NB4 (cell line): ENCODE measurements at regions not wholly inside any gene's neighbourhood (a gene's known extent, or its start where the extent isn't known, plus 50 kb on each side); places are given as distances from the start of the nearest gene placed in this dataset.
"Not testable (repeated sequence)": the region's sequence is repeated elsewhere in the genome, so short reads cannot be mapped to it uniquely, and the experiment has no call there.

Source experiments
- DNase-seq: peaks from one replicate; pipeline ENCODE4 v3.0.0; 2010; ENCODE audit warnings: low read depth
- H3K4me3 ChIP-seq: one replicate; pipeline ENCODE4 v1.5.1; 2011; ENCODE audit warnings: mild to moderate bottlenecking, low read depth, low read length, moderate library complexity
- CTCF ChIP-seq: IDR thresholded peaks from one replicate; pipeline ENCODE4 v1.5.1; 2012; ENCODE audit warnings: low read depth, low read length
- MAX ChIP-seq: IDR thresholded peaks from 2 replicates; pipeline ENCODE4 v1.6.1; 2011; ENCODE audit warnings: low read depth, low read length
- MYC ChIP-seq: IDR thresholded peaks from 2 replicates; pipeline ENCODE4 v1.6.1; 2011; ENCODE audit warnings: low read depth, low read length
- POLR2A ChIP-seq: IDR thresholded peaks from 2 replicates; pipeline ENCODE4 v1.6.1; 2011; ENCODE audit warnings: mild to moderate bottlenecking; ENCODE audit not compliant: insufficient read length; ENCODE audit errors: extremely low read depth

- TF ChIP-seq POLR2A (no peak), MYC (no peak), MAX (no peak), CTCF (no peak)
- no peak overlapping the region for H3K4me3 ChIP-seq
- no peak for DNase-seq
Measured at GRCh38 chr17:71799657-71800056, 321.2 kb upstream of the SOX9 start.

DNA sequence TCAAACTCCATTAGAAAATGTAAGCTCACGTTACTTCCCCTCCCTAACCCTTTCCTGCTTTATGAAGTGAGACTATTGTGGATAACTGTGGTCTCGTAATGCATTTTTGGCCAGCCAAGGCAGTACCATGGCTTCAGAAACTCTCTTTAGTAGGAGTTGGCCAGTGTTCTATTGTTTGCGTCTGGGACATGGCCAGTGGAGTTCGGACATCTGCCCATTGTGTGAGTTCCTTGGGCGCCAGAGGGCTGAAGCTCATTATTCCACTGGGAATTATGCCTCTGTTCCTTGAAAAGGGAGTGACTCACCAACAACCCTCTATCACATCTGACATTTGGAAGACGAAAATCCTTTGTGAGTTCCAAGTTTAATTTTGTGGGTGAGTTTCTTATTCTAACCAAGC is 319.5 kb upstream of the SOX9 start:
- no peak overlapping the region for H3K4me3 ChIP-seq
- no peak for TF ChIP-seq CTCF
- no peak for TF ChIP-seq POLR2A
- no peak for TF ChIP-seq MAX
- TF ChIP-seq MYC, result no peak
- DNase-seq, result no peak

DNA sequence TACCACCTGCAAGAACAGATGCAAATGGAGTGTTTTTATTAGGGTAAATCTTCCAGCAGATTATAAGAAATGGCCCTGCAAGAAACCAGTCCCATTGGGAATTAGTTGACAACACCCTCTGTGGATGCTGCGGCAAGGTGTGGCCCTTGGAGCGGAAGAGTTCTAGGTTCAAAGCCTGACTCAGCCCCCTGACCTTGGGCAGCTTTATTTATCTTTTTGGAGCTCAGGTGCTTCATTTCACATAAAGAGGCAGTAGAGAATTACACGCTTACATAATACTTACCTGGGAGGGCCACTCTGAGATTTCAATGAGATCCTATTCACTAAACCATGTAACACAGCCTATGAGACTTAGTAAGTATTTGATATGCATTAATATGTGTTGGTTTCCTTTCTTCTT is 318.2 kb upstream of the SOX9 start:
- H3K4me3 ChIP-seq, result no peak overlapping the region
- TF ChIP-seq POLR2A, result no peak
- TF ChIP-seq CTCF, result no peak
- TF ChIP-seq MYC, result no peak
- TF ChIP-seq MAX, result no peak

GRCh38 chr17:71803656-71804284 is 317.1 kb upstream of the SOX9 start:
- no peak overlapping the region for H3K4me3 ChIP-seq
- no peak for DNase-seq
- TF ChIP-seq MAX (no peak), MYC (no peak), CTCF (no peak)

More for the DNA sequence above, 318.2 kb upstream of the SOX9 start:
- no peak for DNase-seq

DNA sequence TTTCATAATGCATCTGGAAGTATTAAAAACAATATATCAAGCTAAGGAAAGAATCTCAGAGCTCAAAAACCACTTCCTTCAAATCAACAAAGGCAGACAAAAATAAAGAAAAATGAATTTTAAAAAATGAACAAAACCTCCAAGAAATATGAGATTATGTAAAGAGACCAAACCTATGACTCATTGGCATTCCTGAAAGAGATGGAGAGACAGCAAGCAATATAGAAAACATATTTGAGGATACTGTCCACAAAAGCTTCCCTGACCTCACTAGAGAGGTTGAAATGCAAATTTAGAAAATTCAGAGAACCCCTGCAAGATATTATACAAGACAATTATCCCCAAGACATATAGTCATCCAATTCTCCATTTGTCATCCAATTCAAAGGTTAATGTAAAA is 311.3 kb upstream of the SOX9 start:
- H3K4me3 ChIP-seq, result no peak overlapping the region
- no peak for DNase-seq
- no peak for TF ChIP-seq MYC
- TF ChIP-seq MAX, result no peak
- TF ChIP-seq POLR2A, result no peak
- no peak for TF ChIP-seq CTCF

GRCh38 chr17:71813861-71814260 is 307.0 kb upstream of the SOX9 start:
- not testable (repeated sequence) for DNase-seq, H3K4me3 ChIP-seq
